ENCODE measurements at regions not wholly inside any gene's neighbourhood (a gene's known extent, or its start where the extent isn't known, plus 50 kb on each side); places are given as distances from the start of the nearest gene placed in this dataset.

DNA sequence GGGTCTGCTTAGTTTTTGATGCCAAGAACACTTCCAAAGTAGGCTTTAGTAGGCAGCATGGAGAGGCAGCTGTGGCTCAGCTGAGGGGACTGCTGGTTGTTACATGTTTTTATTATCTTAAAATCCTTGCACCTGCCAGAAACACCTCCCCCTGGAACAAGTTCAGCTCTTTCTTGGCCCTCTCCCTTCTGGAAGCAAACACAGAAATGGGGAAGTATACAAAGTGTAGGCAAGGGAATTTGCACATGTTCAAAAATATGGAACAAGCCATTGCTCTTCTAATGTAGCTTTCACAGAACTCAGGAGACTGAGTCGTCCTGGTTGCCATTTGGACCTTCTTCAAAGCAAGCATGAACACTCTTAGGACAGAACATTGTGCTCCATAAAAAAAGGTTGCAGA is 169.1 kb upstream of the SEMA6D start:
- TF ChIP-seq, protein P1, sequence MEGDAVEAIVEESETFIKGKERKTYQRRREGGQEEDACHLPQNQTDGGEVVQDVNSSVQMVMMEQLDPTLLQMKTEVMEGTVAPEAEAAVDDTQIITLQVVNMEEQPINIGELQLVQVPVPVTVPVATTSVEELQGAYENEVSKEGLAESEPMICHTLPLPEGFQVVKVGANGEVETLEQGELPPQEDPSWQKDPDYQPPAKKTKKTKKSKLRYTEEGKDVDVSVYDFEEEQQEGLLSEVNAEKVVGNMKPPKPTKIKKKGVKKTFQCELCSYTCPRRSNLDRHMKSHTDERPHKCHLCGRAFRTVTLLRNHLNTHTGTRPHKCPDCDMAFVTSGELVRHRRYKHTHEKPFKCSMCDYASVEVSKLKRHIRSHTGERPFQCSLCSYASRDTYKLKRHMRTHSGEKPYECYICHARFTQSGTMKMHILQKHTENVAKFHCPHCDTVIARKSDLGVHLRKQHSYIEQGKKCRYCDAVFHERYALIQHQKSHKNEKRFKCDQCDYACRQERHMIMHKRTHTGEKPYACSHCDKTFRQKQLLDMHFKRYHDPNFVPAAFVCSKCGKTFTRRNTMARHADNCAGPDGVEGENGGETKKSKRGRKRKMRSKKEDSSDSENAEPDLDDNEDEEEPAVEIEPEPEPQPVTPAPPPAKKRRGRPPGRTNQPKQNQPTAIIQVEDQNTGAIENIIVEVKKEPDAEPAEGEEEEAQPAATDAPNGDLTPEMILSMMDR (IDR thresholded peaks at IDR 0.05): no peak
- no peaks in the 10 kb centered on the region for H3K27me3 ChIP-seq
- H3K36me3 ChIP-seq: no peaks in the 10 kb centered on the region
- H3K27ac ChIP-seq: no peak overlapping the region
- H3K4me3 ChIP-seq (ENCODE audit: low read depth in 1 of 2, low read length in 1 of 2): no peak overlapping the region
- no peaks in the 10 kb centered on the region for H3K9me3 ChIP-seq
- no peaks in the 10 kb centered on the region for H3K4me1 ChIP-seq (ENCODE audit: control insufficient read depth in 1 of 2, insufficient read depth in 1 of 2, low read depth in 1 of 2, low read length in 1 of 2)

DNA sequence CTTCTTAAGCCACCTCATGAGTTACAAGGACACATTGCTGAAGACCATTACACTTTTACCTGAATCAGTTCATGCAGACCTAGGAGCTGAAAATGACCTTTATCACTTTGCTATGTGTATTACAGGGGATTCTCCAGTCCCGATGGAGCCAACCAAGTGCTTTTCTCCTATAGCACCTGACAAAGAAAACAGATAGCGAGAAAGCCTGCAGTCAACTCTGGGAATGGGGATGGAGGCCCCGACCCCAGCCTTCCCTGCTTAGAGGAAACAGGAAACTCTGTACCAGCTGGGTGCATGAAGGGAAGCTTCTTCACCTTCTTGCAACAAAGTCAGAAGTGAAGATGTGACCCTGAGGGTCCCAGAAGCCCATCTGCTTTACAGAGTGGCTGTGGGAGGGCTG is 168.3 kb upstream of the SEMA6D start:
- Histone ChIP-seq H3K9me3 (no peaks in the 10 kb centered on the region), H3K4me1 (ENCODE audit: control insufficient read depth in 1 of 2, insufficient read depth in 1 of 2, low read depth in 1 of 2, low read length in 1 of 2) (no peaks in the 10 kb centered on the region), H3K27me3 (no peaks in the 10 kb centered on the region), H3K36me3 (no peaks in the 10 kb centered on the region), H3K4me3 (ENCODE audit: low read depth in 1 of 2, low read length in 1 of 2) (no peak overlapping the region), H3K27ac (no peak overlapping the region)
- TF ChIP-seq, protein P1 (IDR thresholded peaks at IDR 0.05): no peak

DNA sequence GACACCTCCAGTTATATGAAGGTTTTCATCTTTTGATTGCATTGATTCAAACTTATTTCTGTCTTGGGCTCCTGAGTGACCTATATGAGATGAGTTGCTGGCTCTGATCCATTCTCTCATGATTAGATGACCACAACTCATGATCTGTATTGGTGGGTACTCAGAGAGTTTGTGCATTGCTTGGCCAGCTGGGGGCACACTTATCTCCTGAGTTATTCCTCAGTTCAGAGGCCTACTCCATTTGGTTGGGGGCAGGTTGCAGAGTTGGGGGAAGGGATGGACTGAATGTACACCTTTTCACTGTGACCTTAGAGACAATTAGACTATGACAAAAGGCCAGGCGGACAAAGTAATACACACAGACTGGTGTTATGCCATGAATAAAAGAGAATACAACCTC is 166.2 kb upstream of the SEMA6D start:
- Histone ChIP-seq H3K4me3 (ENCODE audit: low read depth in 1 of 2, low read length in 1 of 2) (no peak overlapping the region), H3K4me1 (ENCODE audit: control insufficient read depth in 1 of 2, insufficient read depth in 1 of 2, low read depth in 1 of 2, low read length in 1 of 2) (no peaks in the 10 kb centered on the region)
- TF ChIP-seq, protein P1 (IDR thresholded peaks at IDR 0.05): no peak

DNA sequence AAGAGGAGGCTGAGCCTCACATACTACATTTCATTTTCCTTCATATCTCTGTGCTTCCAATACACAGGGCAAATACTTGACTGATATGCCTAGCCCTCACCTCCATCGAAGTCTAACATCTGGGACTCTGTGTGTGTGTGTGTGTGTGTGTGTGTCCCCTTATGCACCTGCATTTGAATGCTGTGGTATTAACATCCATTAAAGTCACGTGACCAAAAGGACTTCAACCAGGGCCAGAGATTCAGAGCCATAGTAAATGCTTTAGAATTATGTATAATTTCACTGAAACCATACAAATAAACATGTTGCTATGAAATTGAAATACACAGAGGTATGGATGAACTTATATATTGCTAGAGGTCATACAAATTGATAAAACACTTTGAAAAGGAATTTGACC is 165.8 kb upstream of the SEMA6D start:
- Histone ChIP-seq H3K4me3 (ENCODE audit: low read depth in 1 of 2, low read length in 1 of 2) (no peak overlapping the region), H3K27ac (no peak overlapping the region), H3K9me3 (no peaks in the 10 kb centered on the region), H3K27me3 (no peaks in the 10 kb centered on the region), H3K4me1 (ENCODE audit: control insufficient read depth in 1 of 2, insufficient read depth in 1 of 2, low read depth in 1 of 2, low read length in 1 of 2) (no peaks in the 10 kb centered on the region), H3K36me3 (no peaks in the 10 kb centered on the region)
- TF ChIP-seq, protein P1 (IDR thresholded peaks at IDR 0.05): no peak

More for the DNA sequence above, 166.2 kb upstream of the SEMA6D start:
- Histone ChIP-seq H3K36me3 (no peaks in the 10 kb centered on the region), H3K27ac (no peak overlapping the region), H3K27me3 (no peaks in the 10 kb centered on the region), H3K9me3 (no peaks in the 10 kb centered on the region)

DNA sequence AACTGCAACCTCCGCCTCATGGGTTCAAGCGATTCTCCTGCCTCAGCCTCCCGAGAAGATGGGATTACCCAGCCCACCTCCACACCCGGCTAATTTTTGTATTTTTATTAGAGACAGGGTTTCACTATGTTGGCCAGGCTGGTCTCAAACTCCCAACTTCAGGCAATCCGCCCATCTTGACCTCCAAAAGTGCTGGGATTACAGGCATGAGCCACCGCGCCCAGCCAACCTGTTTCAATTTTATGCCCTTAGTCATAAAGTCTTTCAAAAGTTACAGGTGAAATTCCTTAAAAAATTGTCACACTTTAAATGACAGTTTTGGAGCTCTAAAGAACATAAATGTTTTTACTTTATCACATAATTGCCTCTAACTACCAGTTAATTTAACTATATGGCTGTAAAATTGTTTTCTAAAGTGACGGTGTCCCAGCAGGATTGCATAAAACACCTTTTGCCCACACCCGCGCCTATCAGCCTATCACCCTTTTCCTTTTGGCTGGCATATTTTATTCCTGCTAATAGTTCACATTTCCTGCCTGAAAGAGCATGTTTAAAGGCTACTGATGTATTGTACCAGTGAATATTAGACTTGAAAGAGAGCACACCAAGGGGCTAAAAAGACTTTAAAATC is 164.2 kb upstream of the SEMA6D start:
- Histone ChIP-seq H3K27ac (no peak overlapping the region), H3K4me3 (ENCODE audit: low read depth in 1 of 2, low read length in 1 of 2) (no peak overlapping the region), H3K36me3 (no peaks in the 10 kb centered on the region), H3K4me1 (ENCODE audit: control insufficient read depth in 1 of 2, insufficient read depth in 1 of 2, low read depth in 1 of 2, low read length in 1 of 2) (no peaks in the 10 kb centered on the region), H3K27me3 (no peaks in the 10 kb centered on the region), H3K9me3 (no peaks in the 10 kb centered on the region)
- TF ChIP-seq, protein P1 (IDR thresholded peaks at IDR 0.05): no peak

All from neutrophil (primary cell).